KMS-11 (cell line): ENCODE measurements at regions not wholly inside any gene's neighbourhood (a gene's known extent, or its start where the extent isn't known, plus 50 kb on each side); places are given as distances from the start of the nearest gene placed in this dataset.

Experiments
- H2AFZ ChIP-seq: fragments of 200-600 bp; sonication (generic); 2 replicates; pipeline ENCODE4 v1.6.1; 2016; ENCODE audit warnings: antibody characterized with exemption, mixed run types, low read depth
- H3K27ac ChIP-seq: fragments of 200-600 bp; sonication (generic); 2 replicates; pipeline ENCODE4 v1.6.1; 2016; ENCODE audit warnings: mild to moderate bottlenecking, mixed run types
- H3K27me3 ChIP-seq: fragments of 200-600 bp; sonication (generic); 2 replicates; pipeline ENCODE4 v1.6.1; 2017; ENCODE audit warnings: mild to moderate bottlenecking, low read depth, mixed run types, moderate library complexity; ENCODE audit not compliant: insufficient read depth
- H3K36me3 ChIP-seq: fragments of 200-600 bp; sonication (generic); 2 replicates; pipeline ENCODE4 v1.6.1; 2017; ENCODE audit warnings: mild to moderate bottlenecking, mixed run types; ENCODE audit not compliant: insufficient read depth
- H3K4me1 ChIP-seq: fragments of 200-600 bp; sonication (generic); 2 replicates; pipeline ENCODE4 v1.6.1; 2016; ENCODE audit warnings: mild to moderate bottlenecking, low read depth, mixed run types; ENCODE audit not compliant: poor library complexity, severe bottlenecking
- H3K4me2 ChIP-seq: fragments of 200-600 bp; sonication (generic); 2 replicates; pipeline ENCODE4 v1.7.0; 2016; ENCODE audit warnings: mild to moderate bottlenecking, mixed run types
- H3K4me3 ChIP-seq: fragments of 200-600 bp; sonication (generic); IDR thresholded peaks from 2 replicates; pipeline ENCODE4 v1.6.1; 2017; ENCODE audit warnings: low read depth, low read length, mixed read lengths; ENCODE audit not compliant: insufficient read depth
- H3K79me2 ChIP-seq: fragments of 200-600 bp; sonication (generic); 2 replicates; pipeline ENCODE4 v1.6.1; 2016; ENCODE audit warnings: low read depth, mixed run types; ENCODE audit not compliant: insufficient read depth
- H3K9ac ChIP-seq: fragments of 200-600 bp; sonication (generic); 2 replicates; pipeline ENCODE4 v1.6.1; 2016; ENCODE audit warnings: mild to moderate bottlenecking, mixed run types
- H4K20me1 ChIP-seq: fragments of 200-600 bp; sonication (generic); 2 replicates; pipeline ENCODE4 v1.6.1; 2016; ENCODE audit warnings: mild to moderate bottlenecking, mixed run types; ENCODE audit not compliant: insufficient read depth
- CTCF ChIP-seq: fragments of 200-600 bp; sonication (generic); conservative IDR thresholded peaks from 2 replicates; pipeline ENCODE4 v1.6.1; 2017; ENCODE audit warnings: low read depth, mild to moderate bottlenecking, antibody characterized with exemption, low read length, moderate library complexity, mixed read lengths

DNA sequence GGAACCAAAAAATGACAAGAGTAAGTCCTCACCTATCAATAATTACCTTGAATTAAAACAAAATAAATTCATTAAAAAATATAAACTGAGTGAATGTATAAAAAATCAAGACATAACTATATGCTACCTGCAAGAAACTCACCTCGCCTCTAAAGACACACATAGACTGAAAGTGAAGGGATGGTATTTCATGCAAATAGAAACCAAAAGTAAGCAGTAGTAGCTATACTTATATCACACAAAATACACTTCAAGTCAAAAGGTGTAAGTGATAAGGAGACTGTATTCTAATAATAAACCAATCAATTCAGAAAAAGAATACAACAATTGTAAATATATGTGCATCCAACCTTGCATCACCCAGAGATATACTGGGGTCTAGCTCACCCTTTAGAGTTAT, 332.6 kb downstream of the SH2D4B start:
- Histone ChIP-seq H3K4me2 (no peak overlapping the region), H3K36me3 (no peaks in the 10 kb centered on the region), H3K27ac (no peak overlapping the region)

DNA sequence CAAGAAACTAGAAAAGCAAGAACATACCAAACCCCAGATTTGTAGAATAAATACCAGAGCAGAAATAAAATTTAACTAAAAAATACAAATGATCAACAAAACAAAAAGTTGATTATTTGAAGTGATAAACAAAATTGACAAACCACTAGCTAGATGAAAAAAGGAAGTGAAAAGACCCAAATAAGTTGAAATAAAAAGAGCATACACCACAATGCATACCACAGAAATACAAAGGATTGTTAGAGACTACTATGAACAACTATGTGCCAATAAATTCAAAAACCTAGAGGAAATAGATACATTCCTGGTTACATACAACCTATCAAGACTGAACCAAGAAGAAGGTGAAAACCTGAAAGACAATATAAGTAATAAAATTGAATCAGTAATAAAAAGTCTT, 333.4 kb downstream of the SH2D4B start:
- Histone ChIP-seq H3K9ac (no peak overlapping the region), H4K20me1 (no peaks in the 10 kb centered on the region), H3K27ac (no peak overlapping the region), H3K27me3 (no peaks in the 10 kb centered on the region), H3K4me2 (no peak overlapping the region), H3K79me2 (no peaks in the 10 kb centered on the region), H3K36me3 (no peaks in the 10 kb centered on the region), H2AFZ (no peak overlapping the region), H3K4me3 (no peak overlapping the region), H3K4me1 (no peaks in the 10 kb centered on the region)
- TF ChIP-seq CTCF, result no peak

More for the DNA sequence above, 332.6 kb downstream of the SH2D4B start:
- Histone ChIP-seq H3K9ac (no peak overlapping the region), H3K4me3 (no peak overlapping the region), H3K79me2 (no peaks in the 10 kb centered on the region), H3K4me1 (no peaks in the 10 kb centered on the region), H3K27me3 (no peaks in the 10 kb centered on the region), H2AFZ (no peak overlapping the region), H4K20me1 (no peaks in the 10 kb centered on the region)
- TF ChIP-seq CTCF, result no peak

GRCh38 chr10:80878330-80878729, 340.6 kb downstream of the SH2D4B start:
- H3K4me2 ChIP-seq, result no peak overlapping the region
- no peaks in the 10 kb centered on the region for H3K27me3 ChIP-seq
- no peaks in the 10 kb centered on the region for H3K79me2 ChIP-seq
- H4K20me1 ChIP-seq, result no peaks in the 10 kb centered on the region
- no peak overlapping the region for H2AFZ ChIP-seq
- H3K27ac ChIP-seq, result no peak overlapping the region
- TF ChIP-seq CTCF, result no peak
- no peaks in the 10 kb centered on the region for H3K36me3 ChIP-seq
- no peak overlapping the region for H3K9ac ChIP-seq
- H3K4me3 ChIP-seq, result no peak overlapping the region
- no peaks in the 10 kb centered on the region for H3K4me1 ChIP-seq

GRCh38 chr10:80890146-80890545, 352.4 kb downstream of the SH2D4B start:
- no peaks in the 10 kb centered on the region for H3K79me2 ChIP-seq
- H2AFZ ChIP-seq, result no peak overlapping the region
- H3K4me2 ChIP-seq, result no peak overlapping the region
- no peak overlapping the region for H3K9ac ChIP-seq
- no peak overlapping the region for H3K27ac ChIP-seq
- H3K36me3 ChIP-seq, result no peaks in the 10 kb centered on the region
- no peaks in the 10 kb centered on the region for H3K27me3 ChIP-seq
- no peak for TF ChIP-seq CTCF
- no peak overlapping the region for H3K4me3 ChIP-seq
- no peaks in the 10 kb centered on the region for H4K20me1 ChIP-seq
- no peaks in the 10 kb centered on the region for H3K4me1 ChIP-seq
